Adrenal gland (tissue), 9 donors: ENCODE measurements at regions not wholly inside any gene's neighbourhood (a gene's known extent, or its start where the extent isn't known, plus 50 kb on each side); places are given as distances from the start of the nearest gene placed in this dataset.

Experiments
- DNase-seq, 7 donors: peaks; one replicate each; pipeline ENCODE4 v3.0.0-alpha.2; 2019 to 2020
- H3K27ac ChIP-seq, 5 donors: fragments of 200-600 bp; sonication (generic) in 4 of 5; 1 replicate in 3 of 5; 2 replicates in 2 of 5; pipeline versions ENCODE4 v1.5.1 to v1.8.0; 2016 to 2020; ENCODE audit warnings: mild to moderate bottlenecking in 1 of 5
- H3K27me3 ChIP-seq: fragments of 200-600 bp; 2 replicates; pipeline ENCODE4 v1.8.0; 2021
- H3K36me3 ChIP-seq, 2 donors: fragments of 200-600 bp; replicated peaks in 1 of 2; 1 replicate in 1 of 2; 2 replicates in 1 of 2; pipeline versions ENCODE4 v1.5.1 to v1.8.0; 2018 to 2022
- H3K4me1 ChIP-seq, 2 donors: fragments of 200-600 bp; replicated peaks in 1 of 2; 1 replicate in 1 of 2; 2 replicates in 1 of 2; pipeline versions ENCODE4 v1.5.1 to v1.8.0; 2018 to 2021
- H3K4me3 ChIP-seq, 4 donors: fragments of 200-600 bp; sonication (generic) in 3 of 4; one replicate each; pipeline ENCODE4 v1.5.1; 2016 to 2018
- H3K9me3 ChIP-seq, 3 donors: fragments of 200-600 bp; sonication (generic) in 1 of 3; replicated peaks in 1 of 3; 1 replicate in 2 of 3; 2 replicates in 1 of 3; pipeline versions ENCODE4 v1.5.1 to v1.8.0; 2016 to 2021
- POLR2A ChIP-seq, 2 donors: fragments of 450-650 bp; IDR thresholded peaks; one replicate each; pipeline ENCODE4 v1.6.1; 2017; ENCODE audit warnings: antibody characterized with exemption in 2 of 2, mild to moderate bottlenecking in 2 of 2, moderate library complexity in 1 of 2
- WGBS, 4 donors: extraction: QIAGEN DNeasy Blood & Tissue Kit in 2 of 4; methylation state at CpG; one replicate each; pipeline versions ENCODE4 v1.1.5 to v1.1.7; 2013 to 2017; 5-methylcytosine and 5-hydroxymethylcytosine counted together
- intact Hi-C, 2 donors: fragments of 100-400 bp; cut with DNase I; formaldehyde crosslinking; loops; one replicate each; pipeline versions ENCODE4 v1.14.1 to v1.15.0; 2022 to 2023
- TF ChIP-seq, protein P1 (sequence below), 6 experiments: fragments of 450-650 bp in 4 of 6; fragments of 200-600 bp in 2 of 6; sonication (generic) in 1 of 6; IDR thresholded peaks; 1 replicate in 5 of 6; 2 replicates in 1 of 6; pipeline versions ENCODE4 v1.5.1 to v1.8.0; 2016 to 2021; ENCODE audit warnings: antibody characterized with exemption in 6 of 6, mild to moderate bottlenecking in 2 of 6, moderate library complexity in 1 of 6
- donor health status: healthy with polysubstance abuse.
- donor health status: Bipolar disorder and iron deficiency.
- donor health status: DM: yes; HTN: yes; CAD: no.
- donor health status: DM: no; HTN: no; CAD: no.
- donor health status: DM: no; HTN: no; CAD: no.

DNA sequence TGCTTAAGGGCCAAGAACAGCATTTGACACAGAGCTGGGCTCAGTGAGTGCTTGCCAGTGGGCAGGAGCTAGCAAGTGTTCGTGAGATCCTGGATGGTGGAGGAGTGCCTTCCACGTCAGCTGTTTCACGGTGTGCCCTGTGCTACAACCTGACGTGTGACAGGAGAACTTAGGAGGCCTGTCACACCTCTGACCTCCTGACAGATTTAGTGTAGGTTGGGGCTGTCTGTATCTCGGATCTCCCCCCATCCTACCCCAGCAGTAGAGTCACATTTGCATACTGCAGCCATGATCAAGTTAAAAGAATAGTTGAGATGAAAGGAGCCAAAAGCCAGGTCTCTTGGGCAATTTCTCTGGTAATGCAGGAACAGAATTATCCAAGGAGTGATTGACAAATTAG is 200.8 kb upstream of the CHD6 start:
- Histone ChIP-seq H3K4me1 (no peaks in the 10 kb centered on the region), H3K36me3 (no peaks in the 10 kb centered on the region), H3K4me3 (no peak overlapping the region), H3K27ac (no peak overlapping the region), H3K9me3 (no peaks in the 10 kb centered on the region), H3K27me3 (no peaks in the 10 kb centered on the region)
- no peak for DNase-seq
- WGBS, 4 donors: 19 to 33% (median 23%) methylated on average over 5 of the region's 5 CpGs
- TF ChIP-seq, protein P1, sequence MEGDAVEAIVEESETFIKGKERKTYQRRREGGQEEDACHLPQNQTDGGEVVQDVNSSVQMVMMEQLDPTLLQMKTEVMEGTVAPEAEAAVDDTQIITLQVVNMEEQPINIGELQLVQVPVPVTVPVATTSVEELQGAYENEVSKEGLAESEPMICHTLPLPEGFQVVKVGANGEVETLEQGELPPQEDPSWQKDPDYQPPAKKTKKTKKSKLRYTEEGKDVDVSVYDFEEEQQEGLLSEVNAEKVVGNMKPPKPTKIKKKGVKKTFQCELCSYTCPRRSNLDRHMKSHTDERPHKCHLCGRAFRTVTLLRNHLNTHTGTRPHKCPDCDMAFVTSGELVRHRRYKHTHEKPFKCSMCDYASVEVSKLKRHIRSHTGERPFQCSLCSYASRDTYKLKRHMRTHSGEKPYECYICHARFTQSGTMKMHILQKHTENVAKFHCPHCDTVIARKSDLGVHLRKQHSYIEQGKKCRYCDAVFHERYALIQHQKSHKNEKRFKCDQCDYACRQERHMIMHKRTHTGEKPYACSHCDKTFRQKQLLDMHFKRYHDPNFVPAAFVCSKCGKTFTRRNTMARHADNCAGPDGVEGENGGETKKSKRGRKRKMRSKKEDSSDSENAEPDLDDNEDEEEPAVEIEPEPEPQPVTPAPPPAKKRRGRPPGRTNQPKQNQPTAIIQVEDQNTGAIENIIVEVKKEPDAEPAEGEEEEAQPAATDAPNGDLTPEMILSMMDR (IDR thresholded peaks at IDR 0.05): no peak
- no peak for TF ChIP-seq POLR2A (IDR thresholded peaks at IDR 0.05)
- intact Hi-C loops: no loop called here

DNA sequence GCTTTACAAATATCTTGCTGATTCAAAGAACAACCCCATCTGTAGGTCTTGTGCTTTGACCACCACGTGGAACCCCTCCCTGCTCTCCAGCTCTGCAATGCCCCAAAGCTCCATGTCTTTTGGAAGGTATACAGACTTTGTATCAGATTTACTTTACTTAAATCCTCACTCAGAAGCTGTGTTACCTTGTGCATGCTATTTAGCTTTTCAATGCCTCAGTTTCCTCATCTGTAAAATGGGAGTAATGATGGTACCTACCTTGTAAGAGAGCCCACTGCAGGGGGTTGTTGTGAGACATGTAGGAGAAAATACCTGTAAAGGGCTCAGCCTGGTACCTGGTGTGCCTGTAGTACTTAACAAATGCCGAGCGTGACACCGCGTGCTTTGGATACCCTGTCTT is 200.2 kb upstream of the CHD6 start:
- WGBS, 4 donors: 77 to 89% (median 83%) methylated on average over 5 of the region's 5 CpGs

DNA sequence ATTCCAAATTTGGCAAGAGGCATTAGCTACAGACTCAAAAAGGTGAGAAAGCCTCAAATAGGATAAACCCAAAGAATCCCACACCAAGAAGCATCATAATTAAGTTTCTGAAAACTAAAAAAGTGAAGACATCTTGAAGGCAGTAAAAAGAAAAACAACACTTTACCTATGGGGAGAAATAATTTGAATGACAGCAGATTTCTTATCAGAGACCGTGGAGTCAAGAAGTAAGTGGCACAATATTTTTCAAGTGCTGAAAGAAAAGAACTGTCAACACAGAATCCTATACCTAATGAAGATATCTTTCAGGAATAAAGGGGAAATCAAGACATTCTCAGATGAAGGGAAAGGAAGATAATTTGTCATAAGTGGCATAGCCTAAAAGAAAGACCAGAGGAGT is 193.3 kb upstream of the CHD6 start:
- TF ChIP-seq, protein P1 (IDR thresholded peaks at IDR 0.05): no peak
- TF ChIP-seq POLR2A (IDR thresholded peaks at IDR 0.05): no peak
- DNase-seq: no peak
- Histone ChIP-seq H3K9me3 (no peaks in the 10 kb centered on the region), H3K27me3 (no peaks in the 10 kb centered on the region), H3K27ac (no peak overlapping the region), H3K4me3 (no peak overlapping the region), H3K36me3 (no peaks in the 10 kb centered on the region), H3K4me1 (no peaks in the 10 kb centered on the region)
- intact Hi-C loops: no loop called here
- WGBS, 4 donors: 66 to 83% (median 71%) methylated on average over 1 of the region's 1 CpG

More for the DNA sequence above, 200.2 kb upstream of the CHD6 start:
- H3K4me3 ChIP-seq: no peak overlapping the region
- intact Hi-C loops: no loop called here
- DNase-seq: no peak
- no peaks in the 10 kb centered on the region for H3K27me3 ChIP-seq
- H3K27ac ChIP-seq: no peak overlapping the region
- H3K4me1 ChIP-seq: no peaks in the 10 kb centered on the region
- H3K36me3 ChIP-seq: no peaks in the 10 kb centered on the region
- no peak for TF ChIP-seq POLR2A (IDR thresholded peaks at IDR 0.05)
- TF ChIP-seq, protein P1 (IDR thresholded peaks at IDR 0.05): no peak
- no peaks in the 10 kb centered on the region for H3K9me3 ChIP-seq

DNA sequence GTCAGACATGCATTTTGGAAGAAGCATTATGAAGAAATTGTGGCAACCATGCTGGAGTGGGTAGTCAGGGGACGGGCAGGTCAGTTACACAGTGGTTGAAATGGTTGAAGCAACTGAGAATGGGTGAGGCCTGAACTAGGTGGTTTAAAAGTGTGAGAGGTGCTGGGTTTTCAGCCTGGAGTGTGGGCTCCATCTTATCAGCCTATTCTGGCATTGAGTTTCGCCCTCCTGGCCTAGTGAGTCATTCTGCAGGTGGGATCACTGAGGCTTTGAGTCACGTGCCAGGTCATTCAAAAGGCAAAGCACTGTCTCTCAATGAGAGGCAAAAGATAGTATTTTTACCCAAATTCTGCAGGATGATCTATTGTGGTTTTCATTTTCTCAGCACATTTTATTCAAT is 181.9 kb upstream of the CHD6 start:
- 58 to 81% (median 67%) methylated on average over 3 of the region's 3 CpGs for WGBS, 4 donors

More for the DNA sequence above, 181.9 kb upstream of the CHD6 start:
- Histone ChIP-seq H3K9me3 (no peaks in the 10 kb centered on the region), H3K4me1 (no peaks in the 10 kb centered on the region), H3K27ac (no peak overlapping the region), H3K4me3 (no peak overlapping the region), H3K27me3 (peaks cover 5% of the 10 kb centered on the region), H3K36me3 (no peaks in the 10 kb centered on the region)
- DNase-seq: no peak
- TF ChIP-seq, protein P1 (IDR thresholded peaks at IDR 0.05): no peak
- TF ChIP-seq POLR2A (IDR thresholded peaks at IDR 0.05): no peak
- intact Hi-C loops: no loop called here
